ENCODE measurements at regions not wholly inside any gene's neighbourhood (a gene's known extent, or its start where the extent isn't known, plus 50 kb on each side); places are given as distances from the start of the nearest gene placed in this dataset.

- Histone ChIP-seq H3K27ac (ENCODE audit: extremely low read depth, low read depth, low read length) (no peak overlapping the region), H3K9me3 (ENCODE audit: control insufficient read depth, insufficient read depth, low read depth, low read length) (no peaks in the 10 kb centered on the region), H3K4me1 (ENCODE audit: control insufficient read depth, insufficient read depth, low read length) (peaks cover 12% of the 10 kb centered on the region), H3K36me3 (ENCODE audit: control insufficient read depth in 2 of 2, insufficient read depth in 1 of 2, low read length in 2 of 2) (no peaks in the 10 kb centered on the region), H3K4me3 (ENCODE audit: low read depth, low read length) (no peak overlapping the region)
- ChIA-PET CTCF (no interaction called here), POLR2A (no interaction called here)
- TF ChIP-seq ZNF114 (tag by site-specific recombination; IDR thresholded peaks at IDR 0.05) = no peak
- TF ChIP-seq HOXC10 (CRISPR knock-in tag; IDR thresholded peaks at IDR 0.05) = no peak
- TF ChIP-seq ZNF561 (tag by site-specific recombination; IDR thresholded peaks at IDR 0.05; ENCODE audit: borderline replicate concordance) = no peak
- no peak for TF ChIP-seq ZNF280C (tag by site-specific recombination; IDR thresholded peaks at IDR 0.05)
- TF ChIP-seq ZNF768 (tag by site-specific recombination; IDR thresholded peaks at IDR 0.05) = no peak
- no peak for TF ChIP-seq ZNF623 (tag by site-specific recombination; IDR thresholded peaks at IDR 0.05)
- TF ChIP-seq ZNF549 (tag by site-specific recombination; IDR thresholded peaks at IDR 0.05) = no peak
- TF ChIP-seq SALL2 (tag by site-specific recombination; IDR thresholded peaks at IDR 0.05; ENCODE audit: borderline replicate concordance) = no peak
- TF ChIP-seq ZNF324 (tag by site-specific recombination; IDR thresholded peaks at IDR 0.05) = no peak
- TF ChIP-seq ZNF488 (tag by site-specific recombination; IDR thresholded peaks at IDR 0.05) = no peak
- TF ChIP-seq ZNF571 (tag by site-specific recombination; IDR thresholded peaks at IDR 0.05) = no peak
- TF ChIP-seq ZFP3 (tag by site-specific recombination; IDR thresholded peaks at IDR 0.05; ENCODE audit: low read depth) = no peak
- no peak for TF ChIP-seq TSHZ1 (tag by site-specific recombination; IDR thresholded peaks at IDR 0.05; ENCODE audit: borderline replicate concordance)
- no peak for TF ChIP-seq ZNF433 (tag by site-specific recombination; IDR thresholded peaks at IDR 0.05; ENCODE audit: low read depth)
- TF ChIP-seq ZBTB49 (tag by site-specific recombination; IDR thresholded peaks at IDR 0.05; ENCODE audit: low read depth) = no peak
- no peak for TF ChIP-seq TCF7L2 (IDR thresholded peaks at IDR 0.05; ENCODE audit: borderline replicate concordance, low read depth, low read length)
- no peak for TF ChIP-seq ZNF148 (tag by site-specific recombination; IDR thresholded peaks at IDR 0.05; ENCODE audit: borderline replicate concordance)
- no peak for TF ChIP-seq ZNF585B (tag by site-specific recombination; IDR thresholded peaks at IDR 0.05)
- TF ChIP-seq ZNF707 (tag by site-specific recombination; IDR thresholded peaks at IDR 0.05) = no peak
Observed at GRCh38 chr2:239559417-239560261, 158.8 kb upstream of the HDAC4 start.

All from HEK293 (cell line).